NCI-H226 (cell line): ENCODE measurements at regions not wholly inside any gene's neighbourhood (a gene's known extent, or its start where the extent isn't known, plus 50 kb on each side); places are given as distances from the start of the nearest gene placed in this dataset.
A peak's percentile ranks its signal among the peaks of the same experiment; 100 is the strongest.
"Not testable (repeated sequence)": the region's sequence is repeated elsewhere in the genome, so short reads cannot be mapped to it uniquely, and the experiment has no call there.

Experiments
- DNase-seq: peaks from one replicate; pipeline ENCODE4 v3.0.0-alpha.2; 2015

- not testable (repeated sequence) for DNase-seq
These were observed 195.0 kb upstream of the PIK3R1 start for GRCh38 chr5:68020461-68020969.

- DNase-seq = no peak
These were observed 199.9 kb upstream of the PIK3R1 start for GRCh38 chr5:68015381-68016302.

- DNase-seq = no peak
These were observed 202.7 kb upstream of the PIK3R1 start for GRCh38 chr5:68012831-68013230.

GRCh38 chr5:68012429-68012828, 203.1 kb upstream of the PIK3R1 start:
- peak; percentile 54 for DNase-seq

- DNase-seq = peak; percentile 20
These were observed 203.8 kb upstream of the PIK3R1 start for GRCh38 chr5:68011801-68012200.

- DNase-seq = no peak
These were observed 204.2 kb upstream of the PIK3R1 start for GRCh38 chr5:68011259-68011760.

- no peak for DNase-seq
These were observed 204.8 kb upstream of the PIK3R1 start for GRCh38 chr5:68010740-68011139.

- peak; percentile 79 for DNase-seq
These were observed 208.1 kb upstream of the PIK3R1 start for GRCh38 chr5:68007451-68007850.

GRCh38 chr5:68002836-68003235, 212.7 kb upstream of the PIK3R1 start:
- no peak for DNase-seq

- no peak for DNase-seq
These were observed 214.8 kb upstream of the PIK3R1 start for GRCh38 chr5:68000805-68001204.

GRCh38 chr5:67999391-67999790, 216.2 kb upstream of the PIK3R1 start:
- DNase-seq = no peak

GRCh38 chr5:67998709-67999261, 216.8 kb upstream of the PIK3R1 start:
- DNase-seq = peak; percentile 36

GRCh38 chr5:67997892-67998457, 217.6 kb upstream of the PIK3R1 start:
- DNase-seq = no peak

GRCh38 chr5:67997148-67997547, 218.4 kb upstream of the PIK3R1 start:
- DNase-seq = no peak

GRCh38 chr5:67996596-67996995, 219.0 kb upstream of the PIK3R1 start:
- no peak for DNase-seq

GRCh38 chr5:67992923-67993322, 222.6 kb upstream of the PIK3R1 start:
- peak; percentile 9 for DNase-seq

- peak; percentile 25 for DNase-seq
These were observed 226.1 kb upstream of the PIK3R1 start for GRCh38 chr5:67989456-67989855.

GRCh38 chr5:67986761-67987160, 228.8 kb upstream of the PIK3R1 start:
- DNase-seq = no peak

- peak; percentile 28 for DNase-seq
These were observed 229.7 kb upstream of the PIK3R1 start for GRCh38 chr5:67985686-67986387.

- DNase-seq = no peak
These were observed 231.0 kb upstream of the PIK3R1 start for GRCh38 chr5:67984546-67984945.

GRCh38 chr5:67983251-67984110, 232.1 kb upstream of the PIK3R1 start:
- DNase-seq = no peak

- not testable (repeated sequence) for DNase-seq
These were observed 233.4 kb upstream of the PIK3R1 start for GRCh38 chr5:67982160-67982559.
